Panc1 (cell line): ENCODE measurements at regions not wholly inside any gene's neighbourhood (a gene's known extent, or its start where the extent isn't known, plus 50 kb on each side); places are given as distances from the start of the nearest gene placed in this dataset.

Experiments
- POLR2AphosphoS5 ChIP-seq: IDR thresholded peaks from 2 replicates; pipeline ENCODE4 v1.6.1; 2012; ENCODE audit warnings: mild to moderate bottlenecking, low read depth, low read length, moderate library complexity
- REST ChIP-seq, 2 experiments: IDR thresholded peaks; 2 replicates each; pipeline ENCODE4 v1.6.1; 2011 to 2012; ENCODE audit warnings: low read depth in 2 of 2, control low read depth in 1 of 2, low read length in 1 of 2, mild to moderate bottlenecking in 1 of 2, moderate library complexity in 1 of 2; ENCODE audit not compliant: insufficient read depth in 1 of 2
- TCF7L2 ChIP-seq: IDR thresholded peaks from 2 replicates; pipeline ENCODE4 v1.6.1; 2011; ENCODE audit warnings: mild to moderate bottlenecking, low read depth, low read length, inconsistent platforms
- TF ChIP-seq, protein P1 (sequence below): fragments of 450-650 bp; IDR thresholded peaks from 2 replicates; pipeline ENCODE4 v1.5.1; 2017; ENCODE audit warnings: mild to moderate bottlenecking

DNA sequence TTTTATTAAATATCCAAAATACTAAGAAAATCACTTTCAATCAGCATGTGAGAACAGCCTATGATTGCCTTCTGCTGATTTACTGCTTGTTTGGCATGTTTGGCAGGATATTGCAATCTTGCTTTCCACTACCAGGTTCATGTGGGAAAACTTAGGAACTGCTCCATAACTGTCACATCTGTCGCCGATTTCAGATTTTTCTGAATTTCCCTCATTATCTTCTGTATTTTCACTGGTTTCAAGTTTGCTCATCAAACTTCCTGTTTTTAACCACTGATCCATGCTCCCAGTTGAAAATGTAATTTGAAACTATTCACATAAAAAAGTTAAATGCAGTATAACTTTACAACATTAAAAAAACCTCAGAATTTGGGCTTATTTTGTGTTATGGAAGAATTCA, 93.0 kb downstream of the NFKBIZ start:
- TF ChIP-seq, protein P1, sequence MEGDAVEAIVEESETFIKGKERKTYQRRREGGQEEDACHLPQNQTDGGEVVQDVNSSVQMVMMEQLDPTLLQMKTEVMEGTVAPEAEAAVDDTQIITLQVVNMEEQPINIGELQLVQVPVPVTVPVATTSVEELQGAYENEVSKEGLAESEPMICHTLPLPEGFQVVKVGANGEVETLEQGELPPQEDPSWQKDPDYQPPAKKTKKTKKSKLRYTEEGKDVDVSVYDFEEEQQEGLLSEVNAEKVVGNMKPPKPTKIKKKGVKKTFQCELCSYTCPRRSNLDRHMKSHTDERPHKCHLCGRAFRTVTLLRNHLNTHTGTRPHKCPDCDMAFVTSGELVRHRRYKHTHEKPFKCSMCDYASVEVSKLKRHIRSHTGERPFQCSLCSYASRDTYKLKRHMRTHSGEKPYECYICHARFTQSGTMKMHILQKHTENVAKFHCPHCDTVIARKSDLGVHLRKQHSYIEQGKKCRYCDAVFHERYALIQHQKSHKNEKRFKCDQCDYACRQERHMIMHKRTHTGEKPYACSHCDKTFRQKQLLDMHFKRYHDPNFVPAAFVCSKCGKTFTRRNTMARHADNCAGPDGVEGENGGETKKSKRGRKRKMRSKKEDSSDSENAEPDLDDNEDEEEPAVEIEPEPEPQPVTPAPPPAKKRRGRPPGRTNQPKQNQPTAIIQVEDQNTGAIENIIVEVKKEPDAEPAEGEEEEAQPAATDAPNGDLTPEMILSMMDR, result no peak
- TF ChIP-seq REST (IDR thresholded peaks at IDR 0.05; ENCODE audit: insufficient read depth in 1 of 2, low read depth in 2 of 2, low read length in 1 of 2) (no peak), POLR2AphosphoS5 (no peak), TCF7L2 (no peak)
